ENCODE measurements at regions not wholly inside any gene's neighbourhood (a gene's known extent, or its start where the extent isn't known, plus 50 kb on each side); places are given as distances from the start of the nearest gene placed in this dataset.

- TF ChIP-seq CTCF (IDR thresholded peaks at IDR 0.05) (no peak), RAD21 (conservative IDR thresholded peaks at IDR 0.05 in 1 of 2, IDR thresholded peaks at IDR 0.05 in 1 of 2) (no peak), REST (IDR thresholded peaks at IDR 0.05) (no peak), TP53 (CRISPR knock-in tag; IDR thresholded peaks at IDR 0.05) (no peak), FOSL2 (IDR thresholded peaks at IDR 0.05) (no peak), FOSL2 (CRISPR knock-in tag; IDR thresholded peaks at IDR 0.05) (no peak), MAX (IDR thresholded peaks at IDR 0.05) (no peak)
Measured at GRCh38 chr1:14135070-14135469, 435.1 kb downstream of the PRDM2 start.
